HG02610 (cell line): ENCODE measurements at regions not wholly inside any gene's neighbourhood (a gene's known extent, or its start where the extent isn't known, plus 50 kb on each side); places are given as distances from the start of the nearest gene placed in this dataset.

ENCODE experiments used
- ATAC-seq: cut with Tn5 transposase; IDR thresholded peaks from one replicate; pipeline ENCODE4 v1.9.1; 2021; ENCODE audit warnings: mild to moderate bottlenecking, moderate library complexity; ENCODE audit not compliant: unreplicated experiment

GRCh38 chr4:53821179-53821851 lies 230.0 kb upstream of the LNX1 start:
- ATAC-seq = no peak

GRCh38 chr4:53818104-53818503 lies 226.8 kb upstream of the LNX1 start:
- ATAC-seq = no peak

DNA sequence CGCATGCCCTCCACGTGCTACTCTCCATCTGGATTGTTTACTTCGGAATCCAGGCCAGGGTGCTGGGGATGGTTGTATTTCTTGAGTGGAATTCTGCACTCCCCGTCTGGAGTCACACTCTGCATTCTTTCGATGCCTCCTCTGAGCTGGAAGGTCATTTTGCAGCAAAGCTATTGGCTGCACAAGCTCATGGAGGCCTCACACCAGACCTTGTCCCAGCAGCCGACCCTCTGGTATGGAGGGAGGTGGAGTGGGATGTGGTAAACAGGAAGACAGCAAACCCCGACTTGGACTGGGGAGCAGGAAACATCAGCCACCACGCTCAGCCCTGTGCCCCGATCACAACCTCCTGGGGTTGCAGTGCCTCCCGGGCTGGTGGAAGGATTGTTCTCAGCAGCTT lies 225.3 kb upstream of the LNX1 start:
- ATAC-seq = no peak

- no peak for ATAC-seq
Measured at GRCh38 chr4:53815281-53815680, 224.0 kb upstream of the LNX1 start.

DNA sequence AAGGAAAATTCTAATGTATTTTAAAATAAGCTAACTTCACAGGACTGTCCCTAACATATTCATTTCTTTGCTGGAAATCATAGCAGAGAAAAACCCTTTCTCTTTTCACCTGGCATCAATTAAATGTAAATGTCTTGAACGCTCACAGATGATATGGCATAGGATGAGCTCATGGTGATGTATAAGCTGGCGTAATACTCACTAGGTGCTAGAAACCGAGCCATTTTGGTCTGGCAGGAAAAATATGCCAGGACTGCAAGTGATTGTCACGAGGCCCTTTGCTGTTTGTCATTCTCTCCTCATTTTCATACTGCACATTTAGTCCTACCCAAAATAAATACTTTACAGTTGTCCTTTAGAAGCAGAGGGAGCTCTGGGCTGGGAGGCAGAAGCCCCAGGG lies 222.7 kb upstream of the LNX1 start:
- no peak for ATAC-seq

DNA sequence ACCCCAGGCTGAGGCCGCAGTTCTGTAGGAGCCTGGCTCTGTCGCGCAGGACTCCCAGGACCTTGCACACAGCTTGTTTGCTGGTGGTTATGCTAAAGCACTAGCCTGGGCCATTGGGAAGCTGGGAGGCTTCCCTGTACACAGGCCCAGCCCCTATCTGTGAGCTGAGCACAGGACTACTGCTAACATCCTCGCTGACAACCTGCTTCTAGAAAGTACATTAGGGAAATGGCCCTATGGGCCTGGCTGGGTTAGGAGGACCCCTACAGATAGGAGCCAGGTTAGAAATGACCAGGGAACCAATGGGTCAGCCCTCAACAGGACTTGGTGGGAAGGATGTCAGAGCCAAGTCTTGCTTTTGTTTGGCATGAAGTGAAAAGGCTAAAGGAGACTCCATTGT lies 219.4 kb upstream of the LNX1 start:
- ATAC-seq = no peak

GRCh38 chr4:53809816-53810215 lies 218.5 kb upstream of the LNX1 start:
- ATAC-seq = no peak

GRCh38 chr4:53805291-53805690 lies 214.0 kb upstream of the LNX1 start:
- no peak for ATAC-seq

- no peak for ATAC-seq
Measured at GRCh38 chr4:53804719-53805118, 213.4 kb upstream of the LNX1 start.

- no peak for ATAC-seq
Measured at GRCh38 chr4:53802500-53802899, 211.2 kb upstream of the LNX1 start.

- no peak for ATAC-seq
Measured at GRCh38 chr4:53801373-53801772, 210.1 kb upstream of the LNX1 start.

- ATAC-seq = no peak
Measured at GRCh38 chr4:53800741-53801140, 209.5 kb upstream of the LNX1 start.

DNA sequence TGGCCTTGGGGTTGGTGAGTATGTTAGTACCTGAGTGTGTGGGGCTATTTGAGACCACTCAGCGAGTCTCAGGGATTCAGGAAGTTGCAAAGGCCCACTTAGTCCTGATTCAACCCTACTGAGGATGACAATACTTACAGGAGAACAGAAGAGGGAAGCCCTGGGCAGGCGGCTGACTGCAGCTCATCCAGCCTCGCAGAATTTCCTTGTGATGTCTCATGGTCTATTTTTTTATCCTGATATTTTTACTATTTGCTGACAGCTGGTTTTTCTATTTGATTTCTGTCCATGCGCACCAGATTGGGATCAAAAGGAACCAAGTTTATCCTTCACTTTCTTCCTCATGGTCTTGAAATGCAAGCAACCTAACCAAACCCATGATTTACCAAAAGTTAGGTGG lies 201.8 kb upstream of the LNX1 start:
- ATAC-seq = no peak

GRCh38 chr4:53790286-53790685 lies 199.0 kb upstream of the LNX1 start:
- ATAC-seq = no peak

DNA sequence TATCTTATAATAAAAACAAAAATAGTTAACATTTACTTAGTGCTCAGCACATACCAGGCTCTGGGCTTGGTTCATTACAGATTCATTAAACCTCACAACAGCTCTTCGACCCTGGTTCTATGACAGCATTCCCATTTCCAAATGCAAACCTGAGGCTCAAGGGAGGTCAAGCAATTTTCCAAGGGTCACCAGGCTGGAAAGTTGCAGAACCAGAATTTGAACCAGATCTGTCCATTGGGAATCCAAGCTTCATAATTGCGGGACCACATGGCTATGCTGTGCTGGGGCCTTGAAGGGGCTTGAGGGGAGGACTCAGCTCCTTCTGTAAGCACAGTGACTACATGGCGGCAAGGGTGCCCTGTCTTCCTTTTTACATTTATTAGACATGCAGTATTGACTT lies 197.3 kb upstream of the LNX1 start:
- ATAC-seq = no peak

DNA sequence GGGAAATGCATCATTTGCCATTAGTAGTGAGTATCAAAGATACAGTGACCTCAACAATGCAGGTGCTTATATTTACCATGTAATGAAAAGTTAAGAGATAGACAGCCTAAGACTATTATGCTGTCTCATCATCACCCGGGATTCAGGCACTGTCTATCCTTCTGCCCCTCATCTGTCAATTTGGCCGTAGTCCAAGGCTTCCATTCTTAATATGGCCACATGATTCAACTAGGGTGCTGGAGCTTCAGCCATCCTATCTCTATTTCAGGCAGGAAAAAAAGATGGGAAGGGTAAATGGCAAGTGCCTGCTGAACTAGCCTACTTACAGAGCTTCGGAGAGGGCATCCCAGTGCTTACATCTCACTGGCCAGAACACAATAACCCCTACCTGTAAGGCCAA lies 196.7 kb upstream of the LNX1 start:
- ATAC-seq = no peak

GRCh38 chr4:53786632-53787031 lies 195.3 kb upstream of the LNX1 start:
- ATAC-seq = no peak

DNA sequence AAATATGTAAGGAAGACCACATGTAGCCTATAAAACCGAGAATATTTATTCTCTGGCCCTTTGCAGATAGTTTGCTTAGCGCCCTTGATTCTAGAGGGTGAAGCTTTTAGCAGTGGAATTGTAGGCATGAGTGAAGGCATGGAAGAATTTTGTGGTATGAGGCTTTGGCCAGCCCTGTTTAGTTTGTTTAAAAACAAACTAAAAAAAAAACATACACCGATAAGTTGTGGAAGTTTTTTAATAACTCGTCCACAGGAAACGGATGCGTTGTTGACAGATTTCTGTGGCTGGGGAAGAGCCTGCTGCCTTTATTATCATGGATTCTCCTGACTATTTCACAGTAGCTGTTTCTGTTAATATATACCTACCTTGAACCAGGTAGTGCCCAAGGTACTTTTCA lies 194.7 kb upstream of the LNX1 start:
- ATAC-seq = no peak

DNA sequence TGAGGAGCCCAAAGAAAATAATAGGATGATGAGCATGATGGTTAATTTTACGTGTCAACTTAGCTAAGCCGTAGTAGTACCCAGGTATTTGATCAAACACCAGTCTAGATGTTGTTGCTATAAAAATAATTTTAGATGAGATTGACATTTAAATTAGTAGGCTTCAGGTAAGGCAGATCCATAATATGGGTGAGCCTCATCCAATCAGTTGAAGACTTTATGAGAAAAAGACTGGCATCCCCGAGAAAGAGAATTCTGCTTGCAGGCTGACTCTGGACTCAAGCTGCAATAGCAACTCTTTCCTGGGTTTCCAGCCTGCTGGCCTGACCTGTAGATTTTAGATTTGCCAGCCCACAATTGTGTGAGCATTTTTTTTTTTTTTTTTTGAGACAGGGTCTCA lies 192.8 kb upstream of the LNX1 start:
- ATAC-seq = no peak

- no peak for ATAC-seq
Measured at GRCh38 chr4:53783208-53783859, 192.0 kb upstream of the LNX1 start.

DNA sequence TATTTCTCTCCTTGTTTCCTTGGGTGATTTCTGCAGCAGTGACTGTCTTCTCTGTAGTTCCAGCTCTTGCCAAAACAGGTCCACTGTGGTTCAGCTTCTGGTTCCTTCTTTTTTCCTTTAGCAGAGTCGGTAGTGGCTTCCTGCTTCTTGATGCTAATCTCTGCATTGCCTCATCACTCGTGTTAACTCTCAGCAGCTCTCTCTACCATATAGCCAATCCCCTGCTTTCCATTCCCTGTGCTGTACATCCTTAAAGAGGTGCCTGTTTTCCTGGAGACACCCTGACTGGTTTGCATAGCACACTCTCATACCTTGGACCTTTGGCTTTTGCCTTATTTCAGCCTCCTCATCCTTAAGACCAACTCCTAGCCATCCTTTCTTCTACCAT lies 191.2 kb upstream of the LNX1 start:
- no peak for ATAC-seq

DNA sequence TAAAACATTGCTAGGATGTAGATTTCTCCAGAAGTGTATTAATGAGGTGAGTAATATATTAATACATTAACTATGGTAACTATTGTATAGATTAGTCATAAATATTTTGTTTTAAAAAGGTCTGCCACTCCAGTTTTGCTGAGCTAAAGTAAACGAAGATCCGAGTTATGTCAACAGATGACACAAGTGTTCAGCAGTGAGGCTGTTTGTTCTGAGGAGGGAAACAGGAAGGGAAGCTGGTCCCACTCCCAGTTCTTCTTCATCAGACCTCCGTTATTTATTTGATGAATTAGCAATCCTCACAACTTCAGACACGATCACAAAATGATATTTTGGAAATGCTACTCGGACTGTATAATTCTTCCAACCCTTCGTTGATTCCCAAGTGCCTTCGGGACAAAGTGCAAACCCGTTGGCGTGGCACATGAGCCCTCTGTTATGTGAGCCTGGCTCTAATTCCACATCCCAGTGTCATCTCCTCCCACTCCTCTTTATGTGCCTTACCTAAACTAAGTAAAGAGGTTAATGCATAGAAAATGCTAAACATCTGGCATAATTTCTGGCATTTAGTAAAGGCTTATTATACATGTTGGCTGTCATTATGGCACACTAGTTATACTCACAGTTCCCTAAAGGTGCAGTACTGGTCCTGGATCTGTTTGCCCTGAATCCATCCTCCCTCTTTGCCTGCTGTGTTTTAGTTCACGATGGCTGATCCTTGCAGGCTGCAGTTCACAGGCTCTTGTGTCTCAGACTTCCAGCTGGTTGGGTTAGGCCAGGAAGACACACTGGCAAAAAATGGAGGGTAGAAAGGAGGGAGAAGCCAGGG lies 190.6 kb upstream of the LNX1 start:
- ATAC-seq = no peak
